Spinal cord (tissue), 9 donors: ENCODE measurements at regions not wholly inside any gene's neighbourhood (a gene's known extent, or its start where the extent isn't known, plus 50 kb on each side); places are given as distances from the start of the nearest gene placed in this dataset.
A peak's percentile ranks its signal among the peaks of the same experiment; 100 is the strongest.

Source experiments
- DNase-seq, 6 donors: peaks; one replicate each; pipeline versions ENCODE4 v3.0.0 to v3.0.0-alpha.2; 2013 to 2015; ENCODE audit warnings: low spot score in 6 of 6, low read depth in 4 of 6
- H3K27ac ChIP-seq: one replicate; pipeline ENCODE4 v1.5.1; 2013; ENCODE audit warnings: low read depth, low read length, control low read depth
- H3K27me3 ChIP-seq: one replicate; pipeline ENCODE4 v1.6.1; 2013; ENCODE audit warnings: low read length; ENCODE audit not compliant: control insufficient read depth, insufficient read depth
- H3K36me3 ChIP-seq: one replicate; pipeline ENCODE4 v1.6.1; 2013; ENCODE audit warnings: low read length; ENCODE audit not compliant: control insufficient read depth, insufficient read depth
- H3K4me1 ChIP-seq: one replicate; pipeline ENCODE4 v1.6.1; 2013; ENCODE audit warnings: low read length; ENCODE audit not compliant: control insufficient read depth, insufficient read depth
- H3K4me3 ChIP-seq: one replicate; pipeline ENCODE4 v1.5.1; 2013; ENCODE audit warnings: low read depth, low read length, control low read depth
- H3K9me3 ChIP-seq: one replicate; pipeline ENCODE4 v1.6.1; 2013; ENCODE audit warnings: low read length; ENCODE audit not compliant: control insufficient read depth, insufficient read depth
- WGBS: methylation state at CpG from one replicate; pipeline ENCODE4 v1.1.5; 2013; ENCODE audit warnings: missing lambda C conversion rate; ENCODE audit not compliant: insufficient coverage; 5-methylcytosine and 5-hydroxymethylcytosine counted together
- donor health status: healthy.

GRCh38 chr9:73596321-73596720 is 444.7 kb downstream of the ANXA1 start:
- Histone ChIP-seq H3K36me3 (no peaks in the 10 kb centered on the region), H3K4me3 (no peak overlapping the region), H3K27me3 (no peaks in the 10 kb centered on the region), H3K27ac (no peak overlapping the region), H3K9me3 (no peaks in the 10 kb centered on the region), H3K4me1 (no peaks in the 10 kb centered on the region)
- DNase-seq: peak in 1 of 6 donors; percentile 41
- WGBS: no CpG with 5 or more reads among the region's 1 CpG

DNA sequence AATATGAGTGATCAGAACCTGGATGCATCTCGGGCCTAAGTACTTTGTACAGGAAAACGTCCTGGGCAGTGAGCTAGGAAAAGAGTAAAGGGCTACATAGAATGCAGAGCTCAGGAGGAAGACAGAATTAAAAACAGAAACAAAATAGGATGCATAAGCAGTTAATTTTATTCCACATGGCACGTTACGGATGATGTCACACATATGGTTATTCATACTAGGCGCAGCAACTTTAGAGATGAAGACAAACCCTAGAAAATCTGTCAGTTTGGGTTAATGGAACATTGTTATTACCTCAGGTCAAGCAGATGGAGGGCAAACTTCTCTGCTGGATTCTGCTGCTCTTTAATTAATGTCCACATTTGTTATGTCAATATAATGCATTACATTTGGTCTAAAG is 445.4 kb downstream of the ANXA1 start:
- DNase-seq: no peak
- no peaks in the 10 kb centered on the region for H3K4me1 ChIP-seq
- no peak overlapping the region for H3K4me3 ChIP-seq
- H3K27ac ChIP-seq: no peak overlapping the region
- WGBS: 67% methylated on average over 2 of the region's 5 CpGs
- H3K9me3 ChIP-seq: no peaks in the 10 kb centered on the region
- H3K27me3 ChIP-seq: no peaks in the 10 kb centered on the region
- no peaks in the 10 kb centered on the region for H3K36me3 ChIP-seq

DNA sequence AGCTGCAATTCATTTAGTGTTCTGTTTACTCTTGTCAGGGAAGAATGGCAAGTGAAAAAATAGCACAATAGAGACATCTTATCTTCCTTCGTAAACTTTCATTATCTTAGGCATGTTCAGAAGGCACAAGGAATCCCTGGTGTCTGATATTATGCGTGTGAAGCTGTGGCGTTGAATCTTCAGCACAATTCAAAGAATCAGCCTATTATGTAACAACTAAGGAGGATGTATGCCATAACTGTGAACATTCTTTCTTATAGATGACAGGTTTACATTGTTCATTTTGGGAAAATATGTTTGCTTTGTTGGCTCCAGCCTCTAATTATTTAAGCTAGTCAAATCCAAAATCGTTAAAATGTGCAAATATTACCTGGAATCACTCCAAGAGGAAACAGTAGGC is 446.1 kb downstream of the ANXA1 start:
- Histone ChIP-seq H3K27ac (no peak overlapping the region), H3K4me1 (no peaks in the 10 kb centered on the region), H3K4me3 (no peak overlapping the region), H3K27me3 (no peaks in the 10 kb centered on the region), H3K9me3 (no peaks in the 10 kb centered on the region), H3K36me3 (no peaks in the 10 kb centered on the region)
- WGBS: no CpG with 5 or more reads among the region's 4 CpGs
- peak in 2 of 6 donors; percentile 7 to 85 for DNase-seq

DNA sequence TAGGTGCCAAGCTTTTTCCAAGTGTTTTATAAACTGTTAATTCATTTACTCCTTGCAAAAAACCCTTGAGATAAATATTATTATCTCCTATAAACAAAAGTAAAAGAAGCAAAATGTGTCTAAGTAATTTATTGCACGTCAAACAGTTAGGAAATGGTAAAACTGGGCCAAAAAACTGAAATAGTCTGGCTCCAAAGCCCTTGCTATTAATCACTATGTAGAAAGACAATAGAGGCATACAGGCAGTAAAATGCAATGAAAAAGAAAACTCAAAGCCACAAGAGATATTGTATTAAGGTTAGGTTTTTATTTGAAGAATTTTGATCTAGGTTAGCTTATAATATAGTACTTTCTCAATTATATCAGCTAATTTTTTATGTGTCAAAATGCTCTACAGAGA is 457.7 kb downstream of the ANXA1 start:
- Histone ChIP-seq H3K36me3 (no peaks in the 10 kb centered on the region), H3K27me3 (no peaks in the 10 kb centered on the region), H3K9me3 (no peaks in the 10 kb centered on the region), H3K4me3 (no peak overlapping the region), H3K27ac (no peak overlapping the region), H3K4me1 (no peaks in the 10 kb centered on the region)
- no peak for DNase-seq
- WGBS: no CpG with 5 or more reads among the region's 1 CpG

GRCh38 chr9:73611032-73611431 is 459.4 kb downstream of the ANXA1 start:
- H3K27ac ChIP-seq: no peak overlapping the region
- H3K27me3 ChIP-seq: no peaks in the 10 kb centered on the region
- H3K9me3 ChIP-seq: no peaks in the 10 kb centered on the region
- H3K4me3 ChIP-seq: no peak overlapping the region
- H3K36me3 ChIP-seq: no peaks in the 10 kb centered on the region
- 57% methylated on average over 1 of the region's 2 CpGs for WGBS
- no peaks in the 10 kb centered on the region for H3K4me1 ChIP-seq
- DNase-seq: no peak

GRCh38 chr9:73613092-73613701 is 461.5 kb downstream of the ANXA1 start:
- DNase-seq: no peak
- Histone ChIP-seq H3K27ac (no peak overlapping the region), H3K4me1 (no peaks in the 10 kb centered on the region), H3K9me3 (no peaks in the 10 kb centered on the region), H3K27me3 (no peaks in the 10 kb centered on the region), H3K4me3 (no peak overlapping the region), H3K36me3 (no peaks in the 10 kb centered on the region)
- 100% methylated on average over 2 of the region's 4 CpGs for WGBS

DNA sequence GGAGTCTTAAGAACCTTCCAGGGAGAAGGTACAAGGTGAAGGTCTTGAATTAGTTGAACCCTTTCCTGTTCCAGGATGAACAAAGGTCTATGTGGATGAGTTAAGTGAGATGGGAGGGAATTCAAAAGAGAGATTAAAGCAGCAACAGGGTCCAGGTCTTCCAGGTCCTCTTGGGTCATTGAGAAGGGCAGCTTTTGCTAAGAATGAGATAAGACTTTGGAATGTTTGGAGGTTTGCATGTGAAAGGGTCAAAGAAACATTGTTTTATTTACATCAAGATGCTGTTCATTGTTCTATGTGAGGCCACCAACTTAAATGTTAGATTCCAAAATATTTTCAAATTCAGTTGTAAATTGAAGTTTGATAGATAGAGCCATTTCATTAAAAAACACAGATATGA is 463.9 kb downstream of the ANXA1 start:
- no peak for DNase-seq
- Histone ChIP-seq H3K36me3 (no peaks in the 10 kb centered on the region), H3K4me1 (no peaks in the 10 kb centered on the region), H3K4me3 (no peak overlapping the region), H3K27ac (no peak overlapping the region), H3K9me3 (no peaks in the 10 kb centered on the region), H3K27me3 (no peaks in the 10 kb centered on the region)

GRCh38 chr9:73617586-73617985 is 465.9 kb downstream of the ANXA1 start:
- Histone ChIP-seq H3K27me3 (no peaks in the 10 kb centered on the region), H3K4me1 (no peaks in the 10 kb centered on the region), H3K36me3 (no peaks in the 10 kb centered on the region), H3K4me3 (no peak overlapping the region), H3K27ac (no peak overlapping the region), H3K9me3 (no peaks in the 10 kb centered on the region)
- 80% methylated on average over 1 of the region's 4 CpGs for WGBS
- peak in 1 of 6 donors; percentile 69 for DNase-seq

DNA sequence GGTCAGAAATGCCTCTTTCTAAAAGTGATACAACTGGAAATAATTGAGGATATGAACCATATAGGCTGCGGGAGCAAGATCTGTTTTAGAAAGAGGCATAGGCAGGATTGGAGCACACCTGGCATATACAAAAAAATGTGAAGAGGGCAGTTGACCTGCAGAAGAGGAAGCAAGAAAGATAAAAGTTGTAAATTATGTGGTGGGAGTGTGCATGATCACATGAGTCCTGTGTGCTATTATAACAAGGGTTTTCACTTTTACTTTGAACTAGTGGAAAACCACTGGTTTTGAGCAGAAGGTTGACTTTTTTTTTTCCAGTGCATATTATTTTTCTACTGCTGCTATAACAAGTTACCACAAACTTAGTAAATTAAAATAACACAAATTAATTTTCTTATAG is 489.3 kb downstream of the ANXA1 start:
- no peaks in the 10 kb centered on the region for H3K36me3 ChIP-seq
- DNase-seq: no peak
- no peaks in the 10 kb centered on the region for H3K27me3 ChIP-seq
- no peaks in the 10 kb centered on the region for H3K4me1 ChIP-seq
- H3K4me3 ChIP-seq: no peak overlapping the region
- H3K9me3 ChIP-seq: peaks cover 2% of the 10 kb centered on the region
- WGBS: 100% methylated on average over 1 of the region's 1 CpG
- no peak overlapping the region for H3K27ac ChIP-seq

GRCh38 chr9:73643379-73644013 is 491.8 kb downstream of the ANXA1 start:
- H3K36me3 ChIP-seq: no peaks in the 10 kb centered on the region
- no peaks in the 10 kb centered on the region for H3K4me1 ChIP-seq
- H3K27me3 ChIP-seq: no peaks in the 10 kb centered on the region
- peak in 1 of 6 donors; percentile 21 for DNase-seq
- no CpG with 5 or more reads among the region's 7 CpGs for WGBS
- H3K9me3 ChIP-seq: no peaks in the 10 kb centered on the region
- H3K27ac ChIP-seq: no peak overlapping the region
- H3K4me3 ChIP-seq: no peak overlapping the region
